ENCODE measurements at regions not wholly inside any gene's neighbourhood (a gene's known extent, or its start where the extent isn't known, plus 50 kb on each side); places are given as distances from the start of the nearest gene placed in this dataset.

GRCh38 chrX:45295259-45295986, 94.7 kb upstream of the DIPK2B start:
- DNase-seq = peak; percentile 55

GRCh38 chrX:45274576-45274975, 73.9 kb upstream of the DIPK2B start:
- DNase-seq = no peak

DNA sequence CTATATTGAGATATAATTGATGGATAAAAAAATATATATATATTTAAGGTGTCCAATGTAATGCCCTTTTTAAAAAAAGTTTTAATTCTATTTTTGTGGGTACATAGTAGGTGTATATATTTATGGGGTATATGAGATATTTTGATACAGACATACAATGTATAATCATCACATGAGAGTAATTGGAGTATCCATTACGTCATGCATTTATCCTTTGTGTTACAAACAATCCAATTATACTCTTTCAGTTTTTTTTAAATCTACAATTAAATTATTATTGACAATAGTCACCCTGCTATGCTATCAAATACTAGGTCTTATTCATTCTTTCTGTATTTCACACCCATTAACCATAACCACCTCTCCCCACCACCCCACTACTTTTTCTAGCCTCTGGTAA, 66.3 kb upstream of the DIPK2B start:
- DNase-seq = no peak

- no peak for DNase-seq
These were observed 65.8 kb upstream of the DIPK2B start for GRCh38 chrX:45266456-45266855.

DNA sequence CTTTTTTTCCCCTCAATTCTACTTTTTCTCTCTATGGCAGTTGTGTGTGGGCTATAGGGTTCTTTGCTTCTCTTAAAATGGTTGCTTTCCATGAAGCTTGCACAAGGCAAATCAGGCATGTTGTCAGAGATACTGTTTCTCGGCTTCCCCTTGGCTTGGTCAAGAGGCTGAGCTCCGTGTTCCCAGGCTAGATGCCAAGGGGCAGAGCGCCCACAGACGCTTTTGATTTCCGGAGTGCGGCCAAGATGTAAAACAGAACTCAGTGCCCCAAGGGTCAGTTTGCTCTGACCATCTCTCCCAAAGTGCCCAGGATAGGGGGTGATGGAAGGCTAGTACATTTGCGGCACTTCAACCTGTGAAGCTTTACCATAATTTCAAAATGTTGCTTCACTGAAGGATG, 64.2 kb upstream of the DIPK2B start:
- DNase-seq = no peak

DNA sequence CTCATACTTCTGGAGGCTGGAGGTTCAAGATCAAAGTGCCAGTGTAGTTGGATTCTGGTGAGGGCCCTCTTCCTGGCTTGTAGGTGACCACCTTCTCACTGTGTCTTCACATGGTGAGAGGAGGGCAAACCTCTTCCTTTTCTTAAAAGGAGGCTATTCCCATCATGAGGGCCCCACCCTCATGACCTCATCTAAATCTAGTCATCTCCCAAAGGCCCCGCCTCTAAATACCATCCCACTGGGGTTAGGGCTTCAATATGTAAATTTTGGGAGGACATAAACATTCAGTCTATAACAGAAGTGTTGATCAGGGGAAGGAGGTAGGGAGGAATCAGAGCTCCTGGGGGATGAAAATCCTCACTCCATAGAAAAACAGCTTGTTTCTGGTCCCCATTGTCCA, 60.8 kb upstream of the DIPK2B start:
- DNase-seq = no peak

DNA sequence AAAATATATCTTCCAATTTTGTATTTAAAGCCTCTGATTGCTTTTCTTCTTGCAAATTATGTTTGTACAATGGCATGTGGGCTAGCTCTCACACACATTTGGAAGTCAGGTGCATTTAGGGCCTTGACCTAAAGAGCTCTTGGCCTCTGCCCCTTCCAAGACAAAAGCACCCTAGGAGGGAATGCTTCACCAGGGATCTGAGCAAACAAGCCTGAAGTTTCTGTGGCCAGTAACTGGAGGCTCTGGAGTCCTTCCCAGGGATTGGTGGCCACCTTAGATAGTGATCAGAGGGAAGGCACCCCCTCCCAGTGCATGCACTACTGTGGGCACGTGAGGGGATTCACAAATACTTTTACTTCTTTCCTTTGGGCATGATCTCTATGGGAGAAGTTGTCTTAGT, 60.3 kb upstream of the DIPK2B start:
- DNase-seq = no peak

DNA sequence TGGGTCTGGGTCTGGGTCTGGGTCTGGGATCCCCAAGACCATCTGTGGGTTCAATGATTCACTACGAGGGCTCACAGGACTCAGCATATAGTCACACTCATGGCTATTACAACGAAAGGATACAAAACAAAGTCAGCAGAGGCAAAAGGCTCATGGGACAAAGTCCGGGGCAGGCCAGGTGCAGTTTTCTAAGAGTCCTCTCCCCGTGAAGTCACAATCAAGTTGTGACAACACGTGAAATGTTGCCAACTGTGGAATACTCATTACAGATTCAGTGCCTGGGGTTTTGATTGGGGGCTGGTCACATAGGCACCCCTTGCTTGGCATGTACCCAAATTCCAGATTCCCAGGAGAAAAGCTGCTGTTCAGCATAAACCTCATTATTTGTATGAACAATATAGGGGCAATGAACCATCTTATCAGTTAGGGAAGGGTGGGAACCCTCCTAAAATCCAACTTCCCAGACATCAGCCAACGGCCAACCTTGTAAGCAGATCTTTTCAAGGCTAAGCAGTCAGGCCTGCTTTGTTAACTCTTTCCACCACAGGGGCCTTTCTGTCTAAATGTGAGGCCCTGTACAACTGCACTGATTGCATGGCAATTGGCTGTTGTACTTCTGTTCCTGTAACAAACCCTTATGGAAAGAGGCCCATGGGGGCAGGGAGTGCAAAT, 58.2 kb upstream of the DIPK2B start:
- no peak for DNase-seq

Data from left kidney (tissue), 1 donor.